Mammary epithelial cell (primary cell): ENCODE measurements at regions not wholly inside any gene's neighbourhood (a gene's known extent, or its start where the extent isn't known, plus 50 kb on each side); places are given as distances from the start of the nearest gene placed in this dataset.

Experiments
- EZH2 ChIP-seq: IDR thresholded peaks from 2 replicates; pipeline ENCODE4 v1.6.1; 2012; ENCODE audit warnings: low read length, inconsistent platforms, borderline replicate concordance
- TF ChIP-seq, protein P1 (sequence below), 2 donors: IDR thresholded peaks in 1 of 2; conservative IDR thresholded peaks in 1 of 2; 2 replicates each; pipeline ENCODE4 v1.5.1; 2011 to 2012; ENCODE audit warnings: inconsistent platforms in 2 of 2, low read length in 2 of 2, mild to moderate bottlenecking in 2 of 2, control low read depth in 1 of 2, low read depth in 1 of 2; ENCODE audit not compliant: insufficient read depth in 1 of 2; ENCODE audit errors: extremely low read depth in 1 of 2

DNA sequence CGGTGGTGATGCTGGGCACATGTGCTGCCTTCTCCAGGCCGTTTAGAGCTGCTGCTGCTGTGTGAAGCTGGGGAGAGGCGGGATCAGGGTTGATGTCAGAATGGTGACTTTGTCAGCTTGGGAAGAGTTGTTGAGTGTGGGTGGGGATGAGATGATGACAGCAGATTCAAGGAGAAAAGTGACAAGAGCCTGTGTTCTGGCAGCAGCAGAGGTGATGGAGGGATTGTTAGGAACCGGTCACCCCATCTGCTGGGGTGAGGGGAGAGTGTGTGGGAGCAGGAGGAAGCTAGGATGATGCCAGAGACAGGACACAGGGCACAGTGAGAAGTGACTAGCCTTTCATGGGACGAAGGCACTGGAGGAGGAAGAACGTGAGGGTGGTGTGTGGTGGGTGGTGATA lies 345.5 kb downstream of the RNF144A start:
- TF ChIP-seq, protein P1, sequence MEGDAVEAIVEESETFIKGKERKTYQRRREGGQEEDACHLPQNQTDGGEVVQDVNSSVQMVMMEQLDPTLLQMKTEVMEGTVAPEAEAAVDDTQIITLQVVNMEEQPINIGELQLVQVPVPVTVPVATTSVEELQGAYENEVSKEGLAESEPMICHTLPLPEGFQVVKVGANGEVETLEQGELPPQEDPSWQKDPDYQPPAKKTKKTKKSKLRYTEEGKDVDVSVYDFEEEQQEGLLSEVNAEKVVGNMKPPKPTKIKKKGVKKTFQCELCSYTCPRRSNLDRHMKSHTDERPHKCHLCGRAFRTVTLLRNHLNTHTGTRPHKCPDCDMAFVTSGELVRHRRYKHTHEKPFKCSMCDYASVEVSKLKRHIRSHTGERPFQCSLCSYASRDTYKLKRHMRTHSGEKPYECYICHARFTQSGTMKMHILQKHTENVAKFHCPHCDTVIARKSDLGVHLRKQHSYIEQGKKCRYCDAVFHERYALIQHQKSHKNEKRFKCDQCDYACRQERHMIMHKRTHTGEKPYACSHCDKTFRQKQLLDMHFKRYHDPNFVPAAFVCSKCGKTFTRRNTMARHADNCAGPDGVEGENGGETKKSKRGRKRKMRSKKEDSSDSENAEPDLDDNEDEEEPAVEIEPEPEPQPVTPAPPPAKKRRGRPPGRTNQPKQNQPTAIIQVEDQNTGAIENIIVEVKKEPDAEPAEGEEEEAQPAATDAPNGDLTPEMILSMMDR (conservative IDR thresholded peaks at IDR 0.05 in 1 of 2, IDR thresholded peaks at IDR 0.05 in 1 of 2; ENCODE audit: extremely low read depth in 1 of 2, insufficient read depth in 1 of 2, low read depth in 1 of 2, low read length in 2 of 2) = no peak
- TF ChIP-seq EZH2 = no peak
